HG03175 (cell line): ENCODE measurements at regions not wholly inside any gene's neighbourhood (a gene's known extent, or its start where the extent isn't known, plus 50 kb on each side); places are given as distances from the start of the nearest gene placed in this dataset.

ENCODE experiments used
- ATAC-seq: cut with Tn5 transposase; IDR thresholded peaks from one replicate; pipeline ENCODE4 v1.9.1; 2021; ENCODE audit warnings: mild to moderate bottlenecking, moderate library complexity; ENCODE audit not compliant: unreplicated experiment

- peak; percentile 66 for ATAC-seq
Observed at GRCh38 chr6:11366183-11366933, 133.9 kb upstream of the NEDD9 start.

DNA sequence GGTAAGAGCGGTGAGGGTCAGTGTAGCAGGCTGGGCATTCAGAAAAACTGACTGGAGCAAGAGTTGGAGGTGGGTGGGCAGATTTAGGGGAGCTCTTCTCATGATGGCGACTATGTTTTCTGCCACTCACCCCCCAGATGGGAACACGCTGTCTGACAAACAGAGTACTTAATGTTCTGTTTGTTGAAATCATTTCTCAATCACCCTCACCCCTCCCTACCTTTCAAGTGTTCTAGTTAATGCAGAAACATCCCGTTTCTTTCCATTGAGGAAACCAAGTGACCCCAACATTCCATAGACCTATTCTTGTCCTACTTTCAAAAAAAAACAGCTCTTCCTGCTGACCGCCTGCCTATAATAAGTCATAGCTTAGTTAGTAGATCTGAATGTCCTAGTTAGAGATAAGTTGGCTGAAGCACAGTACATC, 132.5 kb upstream of the NEDD9 start:
- ATAC-seq, result no peak

GRCh38 chr6:11363881-11364576, 131.6 kb upstream of the NEDD9 start:
- no peak for ATAC-seq

DNA sequence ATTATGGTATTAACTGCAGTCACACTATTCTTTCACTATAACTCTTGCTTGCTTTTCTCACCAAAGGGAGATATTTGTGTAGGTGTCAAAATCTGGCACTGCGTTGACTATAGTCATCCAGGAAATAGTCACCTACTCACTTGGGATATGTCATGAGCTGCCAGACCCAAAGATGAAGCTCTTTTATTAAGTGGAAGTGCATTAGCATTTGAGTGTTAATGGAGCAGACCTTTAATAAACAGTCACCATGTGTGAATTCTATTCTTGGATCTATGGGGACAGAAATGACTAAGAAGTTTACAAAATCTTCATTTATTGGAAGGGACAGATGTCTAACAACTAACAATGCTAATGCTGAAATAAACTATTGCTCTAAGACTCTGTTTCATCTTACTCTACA, 130.1 kb upstream of the NEDD9 start:
- ATAC-seq, result no peak

GRCh38 chr6:11358904-11359830, 126.7 kb upstream of the NEDD9 start:
- no peak for ATAC-seq

DNA sequence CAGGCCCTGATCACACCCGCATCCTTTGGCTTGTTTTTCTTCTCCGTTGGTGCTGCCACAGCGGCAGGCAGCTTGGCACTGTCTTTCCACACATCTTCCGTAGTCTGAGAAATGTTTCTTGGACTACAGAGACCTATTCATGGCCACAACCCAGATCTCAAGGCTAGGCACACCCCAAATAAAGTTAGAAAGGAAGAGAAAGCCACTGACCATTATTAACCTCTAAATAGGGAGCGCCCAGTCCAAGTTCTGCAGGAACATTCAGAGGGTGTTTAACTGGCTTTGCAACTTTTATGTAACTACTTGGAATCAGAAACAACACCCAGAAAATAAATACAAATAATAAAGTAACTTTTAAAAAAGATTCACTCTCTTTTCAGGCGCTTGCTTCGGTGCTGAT, 124.8 kb upstream of the NEDD9 start:
- ATAC-seq, result no peak

DNA sequence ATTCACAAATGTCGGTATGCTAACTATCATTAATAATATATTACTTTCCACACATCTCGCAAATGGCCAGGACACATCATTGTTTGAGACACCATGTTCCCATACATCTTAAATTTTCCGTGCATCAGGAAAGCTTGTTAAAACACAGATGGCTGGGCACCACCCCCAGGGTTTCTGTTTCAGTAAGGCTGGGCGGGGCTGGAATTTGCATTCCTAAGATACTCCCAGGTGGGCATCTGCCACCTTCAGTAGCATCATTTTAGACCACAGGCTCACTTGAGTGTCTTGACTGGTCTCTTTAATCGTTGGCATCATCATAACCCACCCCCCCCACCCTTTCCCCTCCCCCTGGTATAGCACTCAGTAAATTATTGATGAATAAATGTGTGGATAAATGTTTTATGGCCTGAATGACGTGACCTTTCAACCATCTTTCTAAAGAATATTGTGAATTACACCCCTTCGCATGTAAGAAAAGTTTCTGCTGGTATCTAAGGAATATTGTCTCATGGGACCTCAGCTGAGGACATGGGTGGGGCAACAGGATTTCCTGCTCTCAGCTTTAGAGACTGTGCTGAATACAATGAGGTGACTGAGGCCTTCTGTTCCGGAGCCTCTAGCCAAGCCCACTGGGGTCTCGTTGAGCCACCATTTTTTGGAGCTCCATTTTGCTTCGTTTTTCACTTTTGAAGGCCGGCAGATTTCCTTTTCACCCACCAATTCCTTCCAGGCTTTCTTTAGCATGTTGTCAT, 124.1 kb upstream of the NEDD9 start:
- no peak for ATAC-seq

- no peak for ATAC-seq
Observed at GRCh38 chr6:11353921-11354389, 121.5 kb upstream of the NEDD9 start.

DNA sequence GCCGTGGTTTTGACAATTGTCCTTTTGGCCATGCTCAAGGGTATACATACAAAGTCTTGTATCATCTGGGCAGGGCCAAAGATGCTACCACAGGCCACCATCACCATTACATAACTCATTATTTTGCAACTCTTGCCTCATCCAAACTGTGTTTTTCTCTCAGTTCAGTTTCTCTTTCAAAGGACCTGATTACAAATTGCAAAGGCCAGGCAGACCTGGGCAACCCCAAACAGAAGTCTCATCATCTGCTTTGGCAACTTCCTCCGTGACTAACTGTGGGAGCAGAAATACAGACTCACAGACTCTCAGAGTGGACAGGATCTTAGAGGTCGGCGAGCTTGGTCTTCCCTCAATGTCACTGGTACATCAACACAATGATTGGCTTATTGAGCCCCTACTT, 117.8 kb upstream of the NEDD9 start:
- ATAC-seq, result no peak

GRCh38 chr6:11349880-11350279, 117.4 kb upstream of the NEDD9 start:
- no peak for ATAC-seq

DNA sequence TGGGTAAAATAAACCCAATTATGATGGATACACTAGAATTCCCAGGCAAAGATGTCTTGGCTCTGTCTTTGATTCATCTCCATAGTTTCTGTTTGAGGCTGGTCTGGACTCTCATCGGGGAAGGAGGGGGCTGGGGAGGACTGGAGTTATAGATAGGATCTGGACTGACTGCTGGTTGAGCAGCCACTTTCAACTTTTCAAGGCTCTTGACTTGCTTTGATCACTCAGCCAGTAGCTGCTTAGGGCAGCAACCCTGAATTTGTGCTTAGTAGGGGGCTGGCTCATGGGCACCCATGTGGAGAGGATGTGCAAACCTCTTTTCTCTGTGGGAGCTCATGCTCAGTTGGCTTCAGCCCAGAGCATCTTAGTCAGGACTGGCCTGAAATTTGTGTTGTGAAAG, 114.0 kb upstream of the NEDD9 start:
- peak; percentile 50 for ATAC-seq

- no peak for ATAC-seq
Observed at GRCh38 chr6:11345536-11345935, 113.1 kb upstream of the NEDD9 start.

GRCh38 chr6:11343963-11344723, 111.7 kb upstream of the NEDD9 start:
- no peak for ATAC-seq

DNA sequence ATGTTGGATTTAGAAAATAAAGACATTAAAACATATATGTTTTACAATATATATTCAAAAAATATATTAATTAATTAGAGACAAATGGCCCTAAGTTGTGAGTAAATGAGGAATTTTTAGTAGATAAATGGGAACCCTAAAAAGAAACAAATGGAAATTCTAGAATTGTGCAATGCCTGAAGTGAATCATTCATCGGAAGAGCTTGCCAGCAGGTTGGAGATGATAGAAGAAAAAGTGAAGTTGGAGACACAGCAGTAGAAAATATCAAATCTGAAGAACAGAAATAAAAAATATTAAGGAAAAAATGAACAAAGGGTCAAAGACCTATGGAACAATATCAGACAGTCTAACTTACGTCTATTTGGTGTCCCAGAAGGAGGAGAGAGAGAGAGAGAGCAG, 109.4 kb upstream of the NEDD9 start:
- no peak for ATAC-seq

- no peak for ATAC-seq
Observed at GRCh38 chr6:11341303-11341702, 108.8 kb upstream of the NEDD9 start.

GRCh38 chr6:11339380-11339779, 106.9 kb upstream of the NEDD9 start:
- no peak for ATAC-seq

- ATAC-seq, result no peak
Observed at GRCh38 chr6:11337306-11337705, 104.8 kb upstream of the NEDD9 start.

DNA sequence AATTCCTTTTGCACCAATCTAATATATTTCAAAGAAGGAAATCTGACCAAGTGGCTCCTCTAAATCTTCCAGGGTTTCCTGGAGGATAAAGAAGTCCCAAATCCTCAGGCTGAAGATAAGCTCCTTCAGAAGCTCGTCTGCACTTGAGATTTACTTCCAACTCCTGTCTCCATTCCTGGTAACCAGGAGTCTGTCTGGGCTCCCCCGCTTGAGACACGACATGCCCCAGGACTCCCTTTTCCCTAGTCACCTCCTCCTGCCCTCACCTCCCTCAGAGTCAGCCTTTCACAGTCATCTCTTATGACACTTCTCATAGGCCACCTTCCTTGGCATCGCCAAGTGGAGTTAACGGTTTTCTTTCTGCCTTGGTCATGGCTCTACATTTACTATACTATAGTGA, 103.4 kb upstream of the NEDD9 start:
- no peak for ATAC-seq

GRCh38 chr6:11333132-11333849, 100.8 kb upstream of the NEDD9 start:
- ATAC-seq, result no peak
